ENCODE measurements at regions not wholly inside any gene's neighbourhood (a gene's known extent, or its start where the extent isn't known, plus 50 kb on each side); places are given as distances from the start of the nearest gene placed in this dataset.

DNA sequence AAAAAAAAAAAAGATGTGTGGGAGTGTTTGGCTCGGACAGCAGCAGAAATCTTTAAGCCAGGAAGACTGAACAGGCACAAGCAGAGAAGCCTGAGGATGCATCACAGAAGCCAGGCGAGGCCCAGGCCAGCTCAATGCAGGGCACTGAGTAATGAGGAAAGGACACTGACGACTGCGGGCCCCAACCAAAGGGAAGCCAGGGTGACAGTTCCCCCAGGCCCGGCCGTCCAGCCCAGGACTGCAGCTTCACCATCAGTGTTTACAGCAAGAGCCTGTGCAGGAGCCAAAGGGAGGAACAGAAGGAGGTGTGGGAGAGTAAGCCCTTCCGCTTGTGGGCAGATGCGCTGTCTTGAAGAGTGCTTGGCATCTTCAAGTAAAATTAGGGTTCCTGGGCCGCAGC lies 205.3 kb upstream of the SFSWAP start:
- no peak for TF ChIP-seq POLR2A (IDR thresholded peaks at IDR 0.05)
- TF ChIP-seq, protein P1, sequence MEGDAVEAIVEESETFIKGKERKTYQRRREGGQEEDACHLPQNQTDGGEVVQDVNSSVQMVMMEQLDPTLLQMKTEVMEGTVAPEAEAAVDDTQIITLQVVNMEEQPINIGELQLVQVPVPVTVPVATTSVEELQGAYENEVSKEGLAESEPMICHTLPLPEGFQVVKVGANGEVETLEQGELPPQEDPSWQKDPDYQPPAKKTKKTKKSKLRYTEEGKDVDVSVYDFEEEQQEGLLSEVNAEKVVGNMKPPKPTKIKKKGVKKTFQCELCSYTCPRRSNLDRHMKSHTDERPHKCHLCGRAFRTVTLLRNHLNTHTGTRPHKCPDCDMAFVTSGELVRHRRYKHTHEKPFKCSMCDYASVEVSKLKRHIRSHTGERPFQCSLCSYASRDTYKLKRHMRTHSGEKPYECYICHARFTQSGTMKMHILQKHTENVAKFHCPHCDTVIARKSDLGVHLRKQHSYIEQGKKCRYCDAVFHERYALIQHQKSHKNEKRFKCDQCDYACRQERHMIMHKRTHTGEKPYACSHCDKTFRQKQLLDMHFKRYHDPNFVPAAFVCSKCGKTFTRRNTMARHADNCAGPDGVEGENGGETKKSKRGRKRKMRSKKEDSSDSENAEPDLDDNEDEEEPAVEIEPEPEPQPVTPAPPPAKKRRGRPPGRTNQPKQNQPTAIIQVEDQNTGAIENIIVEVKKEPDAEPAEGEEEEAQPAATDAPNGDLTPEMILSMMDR (IDR thresholded peaks at IDR 0.05) = no peak
